Loucy (cell line): ENCODE measurements at regions not wholly inside any gene's neighbourhood (a gene's known extent, or its start where the extent isn't known, plus 50 kb on each side); places are given as distances from the start of the nearest gene placed in this dataset.
A peak's percentile ranks its signal among the peaks of the same experiment; 100 is the strongest.

Experiments
- H2AFZ ChIP-seq: fragments of 200-600 bp; sonication (generic); 2 replicates; pipeline ENCODE4 v1.6.0; 2016; ENCODE audit warnings: antibody characterized with exemption, mild to moderate bottlenecking, low read length, moderate library complexity
- H3F3A ChIP-seq: fragments of 200-600 bp; 2 replicates; pipeline ENCODE4 v1.6.0; 2016; ENCODE audit warnings: antibody characterized with exemption, low read depth, mild to moderate bottlenecking
- H3K27me3 ChIP-seq: fragments of 200-600 bp; sonication (generic); 2 replicates; pipeline ENCODE4 v1.6.1; 2014; ENCODE audit warnings: low read length, mild to moderate bottlenecking; ENCODE audit not compliant: insufficient read depth, poor library complexity, severe bottlenecking
- H3K36me3 ChIP-seq: fragments of 200-600 bp; sonication (generic); 2 replicates; pipeline ENCODE4 v1.6.1; 2016; ENCODE audit warnings: low read length; ENCODE audit not compliant: insufficient read depth
- H3K4me1 ChIP-seq: fragments of 200-600 bp; sonication (generic); 2 replicates; pipeline ENCODE4 v1.5.1; 2014; ENCODE audit warnings: low read length, mild to moderate bottlenecking; ENCODE audit not compliant: insufficient read depth, poor library complexity, severe bottlenecking
- H3K4me2 ChIP-seq: fragments of 200-600 bp; sonication (generic); 2 replicates; pipeline ENCODE4 v1.6.0; 2014; ENCODE audit warnings: antibody characterized with exemption, low read length, low read depth, mild to moderate bottlenecking; ENCODE audit not compliant: poor library complexity, severe bottlenecking
- H3K4me3 ChIP-seq: fragments of 200-600 bp; sonication (generic); 2 replicates; pipeline ENCODE4 v1.5.1; 2014; ENCODE audit warnings: low read length, mild to moderate bottlenecking, mixed read lengths; ENCODE audit not compliant: poor library complexity, severe bottlenecking
- H3K79me2 ChIP-seq: fragments of 200-600 bp; sonication (generic); 2 replicates; pipeline ENCODE4 v1.6.1; 2014; ENCODE audit warnings: low read length; ENCODE audit not compliant: insufficient read depth
- H3K9ac ChIP-seq: fragments of 200-600 bp; sonication (generic); 2 replicates; pipeline ENCODE4 v1.6.0; 2014; ENCODE audit warnings: mild to moderate bottlenecking, low read depth, low read length, moderate library complexity; ENCODE audit not compliant: poor library complexity, severe bottlenecking
- H3K9me2 ChIP-seq: fragments of 200-600 bp; sonication (generic); replicated peaks from 2 replicates; pipeline ENCODE4 v1.6.1; 2016; ENCODE audit warnings: low read depth, low read length, mixed read lengths
- H3K9me3 ChIP-seq: fragments of 200-600 bp; sonication (generic); 2 replicates; pipeline ENCODE4 v1.6.1; 2014; ENCODE audit warnings: mild to moderate bottlenecking, antibody characterized with exemption, low read length, low read depth; ENCODE audit not compliant: insufficient read depth
- H4K20me1 ChIP-seq: fragments of 200-600 bp; sonication (generic); 2 replicates; pipeline ENCODE4 v1.6.0; 2014; ENCODE audit warnings: antibody characterized with exemption, low read length, mild to moderate bottlenecking; ENCODE audit not compliant: insufficient read depth, poor library complexity, severe bottlenecking
- CTCF ChIP-seq: fragments of 200-600 bp; sonication (generic); conservative IDR thresholded peaks from 2 replicates; pipeline ENCODE4 v1.5.1; 2014; ENCODE audit warnings: mild to moderate bottlenecking, antibody characterized with exemption, low read length
- EZH2phosphoT487 ChIP-seq: fragments of 200-600 bp; IDR thresholded peaks from 2 replicates; pipeline ENCODE4 v1.6.1; 2018; ENCODE audit warnings: antibody characterized with exemption, mild to moderate bottlenecking, moderate library complexity, borderline replicate concordance

- H3F3A ChIP-seq = no peaks in the 10 kb centered on the region
- no peaks in the 10 kb centered on the region for H3K36me3 ChIP-seq
- H3K79me2 ChIP-seq = no peaks in the 10 kb centered on the region
- no peak overlapping the region for H3K4me3 ChIP-seq
- no peaks in the 10 kb centered on the region for H4K20me1 ChIP-seq
- TF ChIP-seq EZH2phosphoT487 = no peak
- no peak for TF ChIP-seq CTCF
- no peaks in the 10 kb centered on the region for H3K27me3 ChIP-seq
- H3K9me3 ChIP-seq = no peaks in the 10 kb centered on the region
- peak overlapping the region; percentile 30 for H3K4me2 ChIP-seq
- H3K4me1 ChIP-seq = peaks cover 19% of the 10 kb centered on the region
- no peak overlapping the region for H3K9ac ChIP-seq
- no peak overlapping the region for H2AFZ ChIP-seq
- H3K9me2 ChIP-seq = no peaks in the 10 kb centered on the region
These were observed 245.3 kb downstream of the EPM2A start for GRCh38 chr6:145490068-145490467.

- Histone ChIP-seq H3F3A (no peaks in the 10 kb centered on the region), H3K9me2 (no peaks in the 10 kb centered on the region), H3K79me2 (no peaks in the 10 kb centered on the region), H3K4me3 (no peak overlapping the region), H3K4me2 (peak overlapping the region; percentile 30), H2AFZ (no peak overlapping the region), H3K36me3 (no peaks in the 10 kb centered on the region), H3K9me3 (no peaks in the 10 kb centered on the region), H4K20me1 (no peaks in the 10 kb centered on the region), H3K4me1 (peaks cover 19% of the 10 kb centered on the region), H3K9ac (no peak overlapping the region), H3K27me3 (no peaks in the 10 kb centered on the region)
- TF ChIP-seq CTCF (0 out of 2 replicates have a peak, but pooled peaks have one; percentile 8), EZH2phosphoT487 (no peak)
These were observed 244.2 kb downstream of the EPM2A start for GRCh38 chr6:145491126-145491525.

- H3F3A ChIP-seq = no peaks in the 10 kb centered on the region
- no peak overlapping the region for H3K4me3 ChIP-seq
- no peaks in the 10 kb centered on the region for H3K36me3 ChIP-seq
- H3K27me3 ChIP-seq = no peaks in the 10 kb centered on the region
- TF ChIP-seq CTCF (no peak), EZH2phosphoT487 (no peak)
- H3K9ac ChIP-seq = no peak overlapping the region
- no peaks in the 10 kb centered on the region for H3K79me2 ChIP-seq
- no peaks in the 10 kb centered on the region for H3K4me1 ChIP-seq
- H4K20me1 ChIP-seq = no peaks in the 10 kb centered on the region
- H3K9me2 ChIP-seq = no peaks in the 10 kb centered on the region
- no peak overlapping the region for H3K4me2 ChIP-seq
- no peaks in the 10 kb centered on the region for H3K9me3 ChIP-seq
- no peak overlapping the region for H2AFZ ChIP-seq
These were observed 238.3 kb downstream of the EPM2A start for GRCh38 chr6:145497006-145497405.
